PFSK-1 (cell line): ENCODE measurements at regions not wholly inside any gene's neighbourhood (a gene's known extent, or its start where the extent isn't known, plus 50 kb on each side); places are given as distances from the start of the nearest gene placed in this dataset.

Source experiments
- FOXP2 ChIP-seq: optimal IDR thresholded peaks from 2 replicates; pipeline ENCODE3; 2011; ENCODE audit warnings: borderline replicate concordance, control low read depth, inconsistent platforms; ENCODE audit not compliant: insufficient read depth; ENCODE audit errors: extremely low read length, extremely low read depth
- POLR2AphosphoS5 ChIP-seq: IDR thresholded peaks from 2 replicates; pipeline ENCODE4 v1.6.1; 2012; ENCODE audit warnings: low read depth, mild to moderate bottlenecking, control low read depth, low read length, moderate library complexity
- SIN3A ChIP-seq: IDR thresholded peaks from 2 replicates; pipeline ENCODE4 v1.6.1; 2012; ENCODE audit warnings: mild to moderate bottlenecking, low read length, moderate library complexity, borderline replicate concordance; ENCODE audit not compliant: insufficient read depth
- TAF1 ChIP-seq: IDR thresholded peaks from 2 replicates; pipeline ENCODE4 v1.6.1; 2012; ENCODE audit warnings: low read length, control low read depth, borderline replicate concordance; ENCODE audit not compliant: insufficient read depth
- TF ChIP-seq, protein P1 (sequence below), 2 experiments: IDR thresholded peaks; 2 replicates each; pipeline versions ENCODE4 v1.6.1 to v1.8.0; 2011 to 2012; ENCODE audit warnings: low read depth in 2 of 2, low read length in 2 of 2, control low read depth in 1 of 2, inconsistent platforms in 1 of 2, mild to moderate bottlenecking in 1 of 2, moderate library complexity in 1 of 2; ENCODE audit not compliant: insufficient read depth in 1 of 2

DNA sequence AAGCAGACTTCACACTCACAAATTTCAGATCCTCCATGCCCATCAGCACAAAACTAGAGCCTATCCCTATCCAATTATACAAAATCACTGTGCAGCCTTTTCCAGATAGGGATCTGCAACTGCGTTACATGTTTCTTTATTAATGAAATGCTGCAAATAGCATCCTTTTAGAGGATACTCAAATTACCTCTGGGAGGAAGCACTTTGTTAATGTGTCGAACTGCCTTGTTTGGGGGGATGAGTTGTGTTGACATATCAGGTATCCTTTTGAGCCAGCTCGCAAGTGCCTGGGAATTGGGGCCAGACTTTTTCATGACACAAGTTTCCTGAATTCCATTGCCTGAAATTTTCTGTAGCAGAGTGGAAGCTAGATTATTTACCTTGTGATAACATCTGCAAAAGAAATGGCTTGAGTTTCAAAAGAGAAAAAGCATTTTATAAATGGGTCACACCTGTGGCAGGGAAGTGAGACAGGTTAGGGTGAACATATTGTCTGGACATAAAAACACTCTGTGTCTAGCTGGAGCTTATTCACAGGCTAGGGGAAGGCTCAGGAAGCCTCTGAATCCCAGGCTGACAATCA is 299.1 kb upstream of the MTNR1B start:
- peak; percentile 35; the same call in 1 of the 2 replicates for TF ChIP-seq POLR2AphosphoS5
- TF ChIP-seq, protein P1, sequence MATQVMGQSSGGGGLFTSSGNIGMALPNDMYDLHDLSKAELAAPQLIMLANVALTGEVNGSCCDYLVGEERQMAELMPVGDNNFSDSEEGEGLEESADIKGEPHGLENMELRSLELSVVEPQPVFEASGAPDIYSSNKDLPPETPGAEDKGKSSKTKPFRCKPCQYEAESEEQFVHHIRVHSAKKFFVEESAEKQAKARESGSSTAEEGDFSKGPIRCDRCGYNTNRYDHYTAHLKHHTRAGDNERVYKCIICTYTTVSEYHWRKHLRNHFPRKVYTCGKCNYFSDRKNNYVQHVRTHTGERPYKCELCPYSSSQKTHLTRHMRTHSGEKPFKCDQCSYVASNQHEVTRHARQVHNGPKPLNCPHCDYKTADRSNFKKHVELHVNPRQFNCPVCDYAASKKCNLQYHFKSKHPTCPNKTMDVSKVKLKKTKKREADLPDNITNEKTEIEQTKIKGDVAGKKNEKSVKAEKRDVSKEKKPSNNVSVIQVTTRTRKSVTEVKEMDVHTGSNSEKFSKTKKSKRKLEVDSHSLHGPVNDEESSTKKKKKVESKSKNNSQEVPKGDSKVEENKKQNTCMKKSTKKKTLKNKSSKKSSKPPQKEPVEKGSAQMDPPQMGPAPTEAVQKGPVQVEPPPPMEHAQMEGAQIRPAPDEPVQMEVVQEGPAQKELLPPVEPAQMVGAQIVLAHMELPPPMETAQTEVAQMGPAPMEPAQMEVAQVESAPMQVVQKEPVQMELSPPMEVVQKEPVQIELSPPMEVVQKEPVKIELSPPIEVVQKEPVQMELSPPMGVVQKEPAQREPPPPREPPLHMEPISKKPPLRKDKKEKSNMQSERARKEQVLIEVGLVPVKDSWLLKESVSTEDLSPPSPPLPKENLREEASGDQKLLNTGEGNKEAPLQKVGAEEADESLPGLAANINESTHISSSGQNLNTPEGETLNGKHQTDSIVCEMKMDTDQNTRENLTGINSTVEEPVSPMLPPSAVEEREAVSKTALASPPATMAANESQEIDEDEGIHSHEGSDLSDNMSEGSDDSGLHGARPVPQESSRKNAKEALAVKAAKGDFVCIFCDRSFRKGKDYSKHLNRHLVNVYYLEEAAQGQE (IDR thresholded peaks at IDR 0.05; ENCODE audit: insufficient read depth in 1 of 2, low read depth in 2 of 2, low read length in 2 of 2), result peak in 1 of 2 experiments; percentile 28; a peak in 1 of 4 replicates
- no peak for TF ChIP-seq SIN3A

- TF ChIP-seq, protein P1 (IDR thresholded peaks at IDR 0.05; ENCODE audit: insufficient read depth in 1 of 2, low read depth in 2 of 2, low read length in 2 of 2), result no peak
- no peak for TF ChIP-seq FOXP2
- no peak for TF ChIP-seq TAF1
- TF ChIP-seq POLR2AphosphoS5, result no peak
- TF ChIP-seq SIN3A, result no peak
Measured at GRCh38 chr11:92671081-92671480, 298.4 kb upstream of the MTNR1B start.

DNA sequence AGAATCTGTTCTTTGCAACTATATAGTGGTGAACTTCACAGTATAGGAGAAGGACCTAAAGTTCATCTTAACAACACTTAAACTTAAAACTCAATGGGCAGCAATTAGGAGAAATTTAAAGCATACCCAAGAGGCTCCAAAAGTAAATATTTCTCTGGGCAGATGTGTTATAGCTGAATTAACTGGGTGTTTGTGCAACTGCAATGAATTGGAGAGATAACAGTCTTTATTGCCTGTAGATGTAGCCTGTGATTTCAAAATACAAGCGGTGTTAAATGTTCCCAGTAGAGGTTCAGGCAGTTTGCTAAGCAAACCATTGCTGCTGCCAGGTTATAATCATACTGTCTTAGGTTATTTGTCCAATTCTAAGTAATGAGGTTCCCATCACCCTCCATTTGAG is 294.1 kb upstream of the MTNR1B start:
- no peak for TF ChIP-seq SIN3A
- TF ChIP-seq, protein P1 (IDR thresholded peaks at IDR 0.05; ENCODE audit: insufficient read depth in 1 of 2, low read depth in 2 of 2, low read length in 2 of 2), result no peak
- no peak for TF ChIP-seq TAF1
- no peak for TF ChIP-seq FOXP2
- no peak for TF ChIP-seq POLR2AphosphoS5

GRCh38 chr11:92675810-92676209 is 293.6 kb upstream of the MTNR1B start:
- TF ChIP-seq FOXP2 (no peak), SIN3A (no peak), TAF1 (no peak)

GRCh38 chr11:92678008-92678611 is 291.3 kb upstream of the MTNR1B start:
- no peak for TF ChIP-seq POLR2AphosphoS5
- TF ChIP-seq TAF1, result no peak
- TF ChIP-seq FOXP2, result no peak
- TF ChIP-seq, protein P1 (IDR thresholded peaks at IDR 0.05; ENCODE audit: insufficient read depth in 1 of 2, low read depth in 2 of 2, low read length in 2 of 2), result no peak
- TF ChIP-seq SIN3A, result no peak
